ENCODE measurements at regions not wholly inside any gene's neighbourhood (a gene's known extent, or its start where the extent isn't known, plus 50 kb on each side); places are given as distances from the start of the nearest gene placed in this dataset.

GRCh38 chr16:66131156-66131807 lies 235.2 kb upstream of the CDH5 start:
- Histone ChIP-seq H3K27me3 (ENCODE audit: control insufficient read depth, insufficient read depth, low read length) (peaks cover 20% of the 10 kb centered on the region), H3K4me3 (ENCODE audit: low read length) (no peak overlapping the region), H3K4me1 (ENCODE audit: control insufficient read depth, low read depth, low read length) (peaks cover 20% of the 10 kb centered on the region), H3K9ac (ENCODE audit: low read length) (no peak overlapping the region), H3K9me3 (ENCODE audit: control insufficient read depth, low read depth, low read length) (no peaks in the 10 kb centered on the region), H3K36me3 (ENCODE audit: control insufficient read depth, low read depth, low read length) (no peaks in the 10 kb centered on the region), H3K27ac (ENCODE audit: low read length) (no peak overlapping the region)

GRCh38 chr16:66130296-66130905 lies 236.1 kb upstream of the CDH5 start:
- Histone ChIP-seq H3K36me3 (ENCODE audit: control insufficient read depth, low read depth, low read length) (no peaks in the 10 kb centered on the region), H3K9me3 (ENCODE audit: control insufficient read depth, low read depth, low read length) (no peaks in the 10 kb centered on the region), H3K4me3 (ENCODE audit: low read length) (no peak overlapping the region), H3K9ac (ENCODE audit: low read length) (no peak overlapping the region), H3K27me3 (ENCODE audit: control insufficient read depth, insufficient read depth, low read length) (peaks cover 20% of the 10 kb centered on the region), H3K4me1 (ENCODE audit: control insufficient read depth, low read depth, low read length) (peaks cover 20% of the 10 kb centered on the region), H3K27ac (ENCODE audit: low read length) (no peak overlapping the region)

- no peak overlapping the region for H3K27ac ChIP-seq (ENCODE audit: low read length)
- peaks cover 20% of the 10 kb centered on the region for H3K27me3 ChIP-seq (ENCODE audit: control insufficient read depth, insufficient read depth, low read length)
- no peaks in the 10 kb centered on the region for H3K9me3 ChIP-seq (ENCODE audit: control insufficient read depth, low read depth, low read length)
- H3K4me1 ChIP-seq (ENCODE audit: control insufficient read depth, low read depth, low read length), result peaks cover 20% of the 10 kb centered on the region
- no peak overlapping the region for H3K9ac ChIP-seq (ENCODE audit: low read length)
- no peaks in the 10 kb centered on the region for H3K36me3 ChIP-seq (ENCODE audit: control insufficient read depth, low read depth, low read length)
- H3K4me3 ChIP-seq (ENCODE audit: low read length), result no peak overlapping the region
Measured at GRCh38 chr16:66129196-66129595, 237.3 kb upstream of the CDH5 start.

- Histone ChIP-seq H3K4me1 (ENCODE audit: control insufficient read depth, low read depth, low read length) (peaks cover 20% of the 10 kb centered on the region), H3K9me3 (ENCODE audit: control insufficient read depth, low read depth, low read length) (no peaks in the 10 kb centered on the region), H3K4me3 (ENCODE audit: low read length) (no peak overlapping the region), H3K9ac (ENCODE audit: low read length) (no peak overlapping the region), H3K36me3 (ENCODE audit: control insufficient read depth, low read depth, low read length) (no peaks in the 10 kb centered on the region), H3K27me3 (ENCODE audit: control insufficient read depth, insufficient read depth, low read length) (peaks cover 20% of the 10 kb centered on the region), H3K27ac (ENCODE audit: low read length) (no peak overlapping the region)
Measured at GRCh38 chr16:66128371-66128770, 238.1 kb upstream of the CDH5 start.

GRCh38 chr16:66127459-66128370 lies 238.8 kb upstream of the CDH5 start:
- Histone ChIP-seq H3K9me3 (ENCODE audit: control insufficient read depth, low read depth, low read length) (no peaks in the 10 kb centered on the region), H3K27ac (ENCODE audit: low read length) (no peak overlapping the region), H3K4me3 (ENCODE audit: low read length) (peak overlapping the region; percentile 32), H3K4me1 (ENCODE audit: control insufficient read depth, low read depth, low read length) (peaks cover 20% of the 10 kb centered on the region), H3K27me3 (ENCODE audit: control insufficient read depth, insufficient read depth, low read length) (peaks cover 20% of the 10 kb centered on the region), H3K36me3 (ENCODE audit: control insufficient read depth, low read depth, low read length) (no peaks in the 10 kb centered on the region), H3K9ac (ENCODE audit: low read length) (no peak overlapping the region)

- H3K9ac ChIP-seq (ENCODE audit: low read length), result no peak overlapping the region
- no peaks in the 10 kb centered on the region for H3K9me3 ChIP-seq (ENCODE audit: control insufficient read depth, low read depth, low read length)
- no peak overlapping the region for H3K27ac ChIP-seq (ENCODE audit: low read length)
- H3K4me3 ChIP-seq (ENCODE audit: low read length), result no peak overlapping the region
- H3K4me1 ChIP-seq (ENCODE audit: control insufficient read depth, low read depth, low read length), result no peaks in the 10 kb centered on the region
- H3K36me3 ChIP-seq (ENCODE audit: control insufficient read depth, low read depth, low read length), result no peaks in the 10 kb centered on the region
- H3K27me3 ChIP-seq (ENCODE audit: control insufficient read depth, insufficient read depth, low read length), result no peaks in the 10 kb centered on the region
Measured at GRCh38 chr16:66121466-66121865, 245.0 kb upstream of the CDH5 start.

- H3K27me3 ChIP-seq (ENCODE audit: control insufficient read depth, insufficient read depth, low read length), result no peaks in the 10 kb centered on the region
- H3K4me3 ChIP-seq (ENCODE audit: low read length), result no peak overlapping the region
- no peaks in the 10 kb centered on the region for H3K36me3 ChIP-seq (ENCODE audit: control insufficient read depth, low read depth, low read length)
- no peaks in the 10 kb centered on the region for H3K9me3 ChIP-seq (ENCODE audit: control insufficient read depth, low read depth, low read length)
- no peak overlapping the region for H3K27ac ChIP-seq (ENCODE audit: low read length)
- H3K9ac ChIP-seq (ENCODE audit: low read length), result no peak overlapping the region
- H3K4me1 ChIP-seq (ENCODE audit: control insufficient read depth, low read depth, low read length), result no peaks in the 10 kb centered on the region
Measured at GRCh38 chr16:66120656-66121055, 245.8 kb upstream of the CDH5 start.

- H3K9ac ChIP-seq (ENCODE audit: low read length), result no peak overlapping the region
- no peaks in the 10 kb centered on the region for H3K27me3 ChIP-seq (ENCODE audit: control insufficient read depth, insufficient read depth, low read length)
- H3K36me3 ChIP-seq (ENCODE audit: control insufficient read depth, low read depth, low read length), result no peaks in the 10 kb centered on the region
- H3K4me1 ChIP-seq (ENCODE audit: control insufficient read depth, low read depth, low read length), result no peaks in the 10 kb centered on the region
- H3K9me3 ChIP-seq (ENCODE audit: control insufficient read depth, low read depth, low read length), result no peaks in the 10 kb centered on the region
- no peak overlapping the region for H3K4me3 ChIP-seq (ENCODE audit: low read length)
- no peak overlapping the region for H3K27ac ChIP-seq (ENCODE audit: low read length)
Measured at GRCh38 chr16:66116163-66117002, 250.1 kb upstream of the CDH5 start.

GRCh38 chr16:66115373-66115772 lies 251.1 kb upstream of the CDH5 start:
- Histone ChIP-seq H3K9me3 (ENCODE audit: control insufficient read depth, low read depth, low read length) (no peaks in the 10 kb centered on the region), H3K9ac (ENCODE audit: low read length) (no peak overlapping the region), H3K4me3 (ENCODE audit: low read length) (no peak overlapping the region), H3K27ac (ENCODE audit: low read length) (no peak overlapping the region), H3K27me3 (ENCODE audit: control insufficient read depth, insufficient read depth, low read length) (no peaks in the 10 kb centered on the region), H3K4me1 (ENCODE audit: control insufficient read depth, low read depth, low read length) (no peaks in the 10 kb centered on the region), H3K36me3 (ENCODE audit: control insufficient read depth, low read depth, low read length) (no peaks in the 10 kb centered on the region)

- no peak overlapping the region for H3K9ac ChIP-seq (ENCODE audit: low read length)
- no peak overlapping the region for H3K27ac ChIP-seq (ENCODE audit: low read length)
- H3K4me1 ChIP-seq (ENCODE audit: control insufficient read depth, low read depth, low read length), result no peaks in the 10 kb centered on the region
- no peaks in the 10 kb centered on the region for H3K27me3 ChIP-seq (ENCODE audit: control insufficient read depth, insufficient read depth, low read length)
- no peaks in the 10 kb centered on the region for H3K9me3 ChIP-seq (ENCODE audit: control insufficient read depth, low read depth, low read length)
- no peak overlapping the region for H3K4me3 ChIP-seq (ENCODE audit: low read length)
- H3K36me3 ChIP-seq (ENCODE audit: control insufficient read depth, low read depth, low read length), result no peaks in the 10 kb centered on the region
Measured at GRCh38 chr16:66113223-66113622, 253.3 kb upstream of the CDH5 start.

GRCh38 chr16:66109677-66110076 lies 256.8 kb upstream of the CDH5 start:
- H3K36me3 ChIP-seq (ENCODE audit: control insufficient read depth, low read depth, low read length), result no peaks in the 10 kb centered on the region
- H3K9ac ChIP-seq (ENCODE audit: low read length), result no peak overlapping the region
- no peaks in the 10 kb centered on the region for H3K4me1 ChIP-seq (ENCODE audit: control insufficient read depth, low read depth, low read length)
- H3K27ac ChIP-seq (ENCODE audit: low read length), result no peak overlapping the region
- no peak overlapping the region for H3K4me3 ChIP-seq (ENCODE audit: low read length)
- no peaks in the 10 kb centered on the region for H3K9me3 ChIP-seq (ENCODE audit: control insufficient read depth, low read depth, low read length)
- H3K27me3 ChIP-seq (ENCODE audit: control insufficient read depth, insufficient read depth, low read length), result no peaks in the 10 kb centered on the region
